ENCODE measurements at regions not wholly inside any gene's neighbourhood (a gene's known extent, or its start where the extent isn't known, plus 50 kb on each side); places are given as distances from the start of the nearest gene placed in this dataset.

DNA sequence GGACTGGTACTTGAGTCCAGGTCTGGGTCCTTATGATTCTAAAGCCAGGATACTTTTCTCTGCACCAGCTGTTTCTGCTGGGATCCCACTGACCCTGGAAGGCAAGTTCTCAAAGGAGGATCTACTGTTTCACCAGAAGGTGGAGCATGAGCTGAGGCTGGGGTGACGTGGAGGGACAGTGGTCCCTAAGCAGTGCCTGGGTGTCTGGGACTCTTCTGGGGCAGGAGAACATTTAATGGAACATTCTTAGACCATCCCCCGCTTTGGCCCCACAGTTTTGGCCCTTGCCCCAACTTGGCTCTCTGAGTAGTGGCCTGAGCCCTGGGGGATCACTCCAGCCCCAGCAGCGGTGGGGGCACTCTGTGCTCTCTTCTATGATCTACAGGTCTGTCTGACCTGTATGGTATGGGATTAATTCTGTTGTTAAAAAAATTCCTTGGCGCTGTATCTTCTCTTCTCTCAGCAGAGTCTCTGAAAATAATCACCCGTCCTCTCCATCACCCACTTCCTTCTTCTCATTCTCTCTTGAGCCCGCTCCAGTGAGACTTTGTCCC lies 60.3 kb upstream of the CSF3R start:
- no peaks in the 10 kb centered on the region for H3K4me1 ChIP-seq (ENCODE audit: control insufficient read depth in 4 of 4, insufficient read depth in 4 of 4, low read length in 3 of 4)
- no peak for DNase-seq (ENCODE audit: low spot score)
- no peaks in the 10 kb centered on the region for H3K27me3 ChIP-seq (ENCODE audit: control insufficient read depth in 4 of 4, insufficient read depth in 4 of 4, low read length in 3 of 4)
- TF ChIP-seq, protein P1, sequence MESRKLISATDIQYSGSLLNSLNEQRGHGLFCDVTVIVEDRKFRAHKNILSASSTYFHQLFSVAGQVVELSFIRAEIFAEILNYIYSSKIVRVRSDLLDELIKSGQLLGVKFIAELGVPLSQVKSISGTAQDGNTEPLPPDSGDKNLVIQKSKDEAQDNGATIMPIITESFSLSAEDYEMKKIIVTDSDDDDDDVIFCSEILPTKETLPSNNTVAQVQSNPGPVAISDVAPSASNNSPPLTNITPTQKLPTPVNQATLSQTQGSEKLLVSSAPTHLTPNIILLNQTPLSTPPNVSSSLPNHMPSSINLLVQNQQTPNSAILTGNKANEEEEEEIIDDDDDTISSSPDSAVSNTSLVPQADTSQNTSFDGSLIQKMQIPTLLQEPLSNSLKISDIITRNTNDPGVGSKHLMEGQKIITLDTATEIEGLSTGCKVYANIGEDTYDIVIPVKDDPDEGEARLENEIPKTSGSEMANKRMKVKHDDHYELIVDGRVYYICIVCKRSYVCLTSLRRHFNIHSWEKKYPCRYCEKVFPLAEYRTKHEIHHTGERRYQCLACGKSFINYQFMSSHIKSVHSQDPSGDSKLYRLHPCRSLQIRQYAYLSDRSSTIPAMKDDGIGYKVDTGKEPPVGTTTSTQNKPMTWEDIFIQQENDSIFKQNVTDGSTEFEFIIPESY (IDR thresholded peaks at IDR 0.05): no peak
- TF ChIP-seq GABPA (IDR thresholded peaks at IDR 0.05 in 1 of 2, conservative IDR thresholded peaks at IDR 0.05 in 1 of 2) (no peak), SP1 (IDR thresholded peaks at IDR 0.05) (no peak), JUND (IDR thresholded peaks at IDR 0.05) (no peak), RXRA (IDR thresholded peaks at IDR 0.05) (no peak), NR2F2 (IDR thresholded peaks at IDR 0.05) (no peak), TAF1 (conservative IDR thresholded peaks at IDR 0.05) (no peak), RAD21 (IDR thresholded peaks at IDR 0.05) (no peak), HNF4G (IDR thresholded peaks at IDR 0.05) (no peak), YY1 (IDR thresholded peaks at IDR 0.05) (no peak), HNF4A (conservative IDR thresholded peaks at IDR 0.05) (no peak)
- TF ChIP-seq, protein P2, sequence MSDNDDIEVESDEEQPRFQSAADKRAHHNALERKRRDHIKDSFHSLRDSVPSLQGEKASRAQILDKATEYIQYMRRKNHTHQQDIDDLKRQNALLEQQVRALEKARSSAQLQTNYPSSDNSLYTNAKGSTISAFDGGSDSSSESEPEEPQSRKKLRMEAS (IDR thresholded peaks at IDR 0.05): no peak
- TF ChIP-seq, protein P3, sequence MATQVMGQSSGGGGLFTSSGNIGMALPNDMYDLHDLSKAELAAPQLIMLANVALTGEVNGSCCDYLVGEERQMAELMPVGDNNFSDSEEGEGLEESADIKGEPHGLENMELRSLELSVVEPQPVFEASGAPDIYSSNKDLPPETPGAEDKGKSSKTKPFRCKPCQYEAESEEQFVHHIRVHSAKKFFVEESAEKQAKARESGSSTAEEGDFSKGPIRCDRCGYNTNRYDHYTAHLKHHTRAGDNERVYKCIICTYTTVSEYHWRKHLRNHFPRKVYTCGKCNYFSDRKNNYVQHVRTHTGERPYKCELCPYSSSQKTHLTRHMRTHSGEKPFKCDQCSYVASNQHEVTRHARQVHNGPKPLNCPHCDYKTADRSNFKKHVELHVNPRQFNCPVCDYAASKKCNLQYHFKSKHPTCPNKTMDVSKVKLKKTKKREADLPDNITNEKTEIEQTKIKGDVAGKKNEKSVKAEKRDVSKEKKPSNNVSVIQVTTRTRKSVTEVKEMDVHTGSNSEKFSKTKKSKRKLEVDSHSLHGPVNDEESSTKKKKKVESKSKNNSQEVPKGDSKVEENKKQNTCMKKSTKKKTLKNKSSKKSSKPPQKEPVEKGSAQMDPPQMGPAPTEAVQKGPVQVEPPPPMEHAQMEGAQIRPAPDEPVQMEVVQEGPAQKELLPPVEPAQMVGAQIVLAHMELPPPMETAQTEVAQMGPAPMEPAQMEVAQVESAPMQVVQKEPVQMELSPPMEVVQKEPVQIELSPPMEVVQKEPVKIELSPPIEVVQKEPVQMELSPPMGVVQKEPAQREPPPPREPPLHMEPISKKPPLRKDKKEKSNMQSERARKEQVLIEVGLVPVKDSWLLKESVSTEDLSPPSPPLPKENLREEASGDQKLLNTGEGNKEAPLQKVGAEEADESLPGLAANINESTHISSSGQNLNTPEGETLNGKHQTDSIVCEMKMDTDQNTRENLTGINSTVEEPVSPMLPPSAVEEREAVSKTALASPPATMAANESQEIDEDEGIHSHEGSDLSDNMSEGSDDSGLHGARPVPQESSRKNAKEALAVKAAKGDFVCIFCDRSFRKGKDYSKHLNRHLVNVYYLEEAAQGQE (IDR thresholded peaks at IDR 0.05): no peak
- TF ChIP-seq, protein P4, sequence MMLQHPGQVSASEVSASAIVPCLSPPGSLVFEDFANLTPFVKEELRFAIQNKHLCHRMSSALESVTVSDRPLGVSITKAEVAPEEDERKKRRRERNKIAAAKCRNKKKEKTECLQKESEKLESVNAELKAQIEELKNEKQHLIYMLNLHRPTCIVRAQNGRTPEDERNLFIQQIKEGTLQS (IDR thresholded peaks at IDR 0.05): no peak
- TF ChIP-seq, protein P5, sequence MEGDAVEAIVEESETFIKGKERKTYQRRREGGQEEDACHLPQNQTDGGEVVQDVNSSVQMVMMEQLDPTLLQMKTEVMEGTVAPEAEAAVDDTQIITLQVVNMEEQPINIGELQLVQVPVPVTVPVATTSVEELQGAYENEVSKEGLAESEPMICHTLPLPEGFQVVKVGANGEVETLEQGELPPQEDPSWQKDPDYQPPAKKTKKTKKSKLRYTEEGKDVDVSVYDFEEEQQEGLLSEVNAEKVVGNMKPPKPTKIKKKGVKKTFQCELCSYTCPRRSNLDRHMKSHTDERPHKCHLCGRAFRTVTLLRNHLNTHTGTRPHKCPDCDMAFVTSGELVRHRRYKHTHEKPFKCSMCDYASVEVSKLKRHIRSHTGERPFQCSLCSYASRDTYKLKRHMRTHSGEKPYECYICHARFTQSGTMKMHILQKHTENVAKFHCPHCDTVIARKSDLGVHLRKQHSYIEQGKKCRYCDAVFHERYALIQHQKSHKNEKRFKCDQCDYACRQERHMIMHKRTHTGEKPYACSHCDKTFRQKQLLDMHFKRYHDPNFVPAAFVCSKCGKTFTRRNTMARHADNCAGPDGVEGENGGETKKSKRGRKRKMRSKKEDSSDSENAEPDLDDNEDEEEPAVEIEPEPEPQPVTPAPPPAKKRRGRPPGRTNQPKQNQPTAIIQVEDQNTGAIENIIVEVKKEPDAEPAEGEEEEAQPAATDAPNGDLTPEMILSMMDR (IDR thresholded peaks at IDR 0.05; ENCODE audit: low read depth, low read length, missing input control): no peak
- H3K27ac ChIP-seq (ENCODE audit: low read depth in 1 of 2, low read length in 2 of 2): no peak overlapping the region
- no peak overlapping the region for H3K9ac ChIP-seq (ENCODE audit: low read depth in 1 of 2, low read length in 2 of 2)
- 62% methylated on average over 6 of the region's 6 CpGs for WGBS
- no peak overlapping the region for H3K4me3 ChIP-seq (ENCODE audit: low read depth in 1 of 3, low read length in 3 of 3)
- H3K36me3 ChIP-seq (ENCODE audit: control insufficient read depth in 4 of 4, insufficient read depth in 3 of 4, low read depth in 1 of 4, low read length in 3 of 4): no peaks in the 10 kb centered on the region
- no peaks in the 10 kb centered on the region for H3K9me3 ChIP-seq (ENCODE audit: control insufficient read depth in 4 of 4, low read length in 3 of 4)

All from liver (tissue), 8 donors.